DND-41 (cell line): ENCODE measurements at regions not wholly inside any gene's neighbourhood (a gene's known extent, or its start where the extent isn't known, plus 50 kb on each side); places are given as distances from the start of the nearest gene placed in this dataset.

Experiments used
- CTCF ChIP-seq: IDR thresholded peaks from 2 replicates; pipeline ENCODE4 v1.5.1; 2012; ENCODE audit warnings: borderline replicate concordance, low read length, moderate library complexity, mild to moderate bottlenecking; ENCODE audit not compliant: poor library complexity, severe bottlenecking; ENCODE audit errors: extremely low read depth
- EZH2 ChIP-seq: IDR thresholded peaks from 3 replicates; pipeline ENCODE4 v1.6.1; 2012; ENCODE audit warnings: borderline replicate concordance, low read depth, mild to moderate bottlenecking, moderate library complexity, low read length, inconsistent platforms; ENCODE audit not compliant: severe bottlenecking

- TF ChIP-seq EZH2 (no peak), CTCF (no peak)
Observed at GRCh38 chr13:79777504-79777903, 296.5 kb downstream of the NDFIP2 start.
